Epithelial cell of proximal tubule (primary cell): ENCODE measurements at regions not wholly inside any gene's neighbourhood (a gene's known extent, or its start where the extent isn't known, plus 50 kb on each side); places are given as distances from the start of the nearest gene placed in this dataset.
"Not testable (repeated sequence)": the region's sequence is repeated elsewhere in the genome, so short reads cannot be mapped to it uniquely, and the experiment has no call there.

Source experiments
- DNase-seq: peaks from one replicate; pipeline ENCODE4 v3.0.0-alpha.2; 2011; ENCODE audit warnings: low read depth
- H3K4me3 ChIP-seq: 2 replicates; pipeline ENCODE4 v1.5.1; 2011; ENCODE audit warnings: low read depth, mild to moderate bottlenecking, low read length
- TF ChIP-seq, protein P1 (sequence below): conservative IDR thresholded peaks from 2 replicates; pipeline ENCODE4 v1.5.1; 2012; ENCODE audit warnings: low read depth, mild to moderate bottlenecking, low read length

DNA sequence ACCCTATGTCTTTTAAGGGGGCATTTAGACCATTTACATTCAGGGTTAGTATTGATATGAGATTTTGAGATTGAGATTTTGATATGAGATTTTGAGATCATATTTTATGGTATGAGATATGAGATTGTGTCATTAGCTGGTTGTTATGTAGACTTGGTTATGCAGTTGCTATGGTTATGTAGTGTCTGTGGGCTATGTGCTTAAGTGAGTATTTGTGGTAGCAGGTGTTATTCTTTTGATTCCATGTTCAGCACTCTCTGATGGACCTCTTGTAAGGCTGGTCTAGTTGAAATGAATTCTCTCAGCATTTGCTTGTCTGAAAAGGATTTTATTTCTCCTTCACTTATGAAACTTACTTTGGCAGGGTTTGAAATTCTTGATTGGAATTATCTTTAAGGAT is 225.4 kb downstream of the SATB1 start:
- DNase-seq = no peak
- H3K4me3 ChIP-seq = no peak overlapping the region
- TF ChIP-seq, protein P1, sequence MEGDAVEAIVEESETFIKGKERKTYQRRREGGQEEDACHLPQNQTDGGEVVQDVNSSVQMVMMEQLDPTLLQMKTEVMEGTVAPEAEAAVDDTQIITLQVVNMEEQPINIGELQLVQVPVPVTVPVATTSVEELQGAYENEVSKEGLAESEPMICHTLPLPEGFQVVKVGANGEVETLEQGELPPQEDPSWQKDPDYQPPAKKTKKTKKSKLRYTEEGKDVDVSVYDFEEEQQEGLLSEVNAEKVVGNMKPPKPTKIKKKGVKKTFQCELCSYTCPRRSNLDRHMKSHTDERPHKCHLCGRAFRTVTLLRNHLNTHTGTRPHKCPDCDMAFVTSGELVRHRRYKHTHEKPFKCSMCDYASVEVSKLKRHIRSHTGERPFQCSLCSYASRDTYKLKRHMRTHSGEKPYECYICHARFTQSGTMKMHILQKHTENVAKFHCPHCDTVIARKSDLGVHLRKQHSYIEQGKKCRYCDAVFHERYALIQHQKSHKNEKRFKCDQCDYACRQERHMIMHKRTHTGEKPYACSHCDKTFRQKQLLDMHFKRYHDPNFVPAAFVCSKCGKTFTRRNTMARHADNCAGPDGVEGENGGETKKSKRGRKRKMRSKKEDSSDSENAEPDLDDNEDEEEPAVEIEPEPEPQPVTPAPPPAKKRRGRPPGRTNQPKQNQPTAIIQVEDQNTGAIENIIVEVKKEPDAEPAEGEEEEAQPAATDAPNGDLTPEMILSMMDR = no peak

GRCh38 chr3:18195836-18196235 is 229.3 kb downstream of the SATB1 start:
- TF ChIP-seq, protein P1 = no peak
- no peak for DNase-seq
- H3K4me3 ChIP-seq = no peak overlapping the region

DNA sequence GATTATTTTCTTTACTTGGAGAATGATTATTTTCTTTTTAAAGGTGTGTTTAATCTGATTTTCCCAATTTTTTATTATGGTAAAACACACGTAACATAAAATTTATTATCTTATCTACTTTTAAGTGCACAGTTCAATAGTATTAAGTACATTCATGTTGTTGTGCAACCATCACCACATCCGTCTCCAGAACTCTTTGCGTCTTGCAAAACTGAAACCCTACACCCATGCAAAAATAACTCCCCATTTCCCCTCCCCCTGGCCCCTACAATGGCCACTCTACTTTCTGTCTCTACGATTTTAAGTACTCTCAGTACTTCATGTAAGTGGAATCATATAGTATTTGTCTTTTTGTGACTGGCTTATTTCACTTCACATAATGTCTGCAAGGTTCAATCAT is 230.7 kb downstream of the SATB1 start:
- TF ChIP-seq, protein P1 = no peak
- H3K4me3 ChIP-seq = no peak overlapping the region
- no peak for DNase-seq

DNA sequence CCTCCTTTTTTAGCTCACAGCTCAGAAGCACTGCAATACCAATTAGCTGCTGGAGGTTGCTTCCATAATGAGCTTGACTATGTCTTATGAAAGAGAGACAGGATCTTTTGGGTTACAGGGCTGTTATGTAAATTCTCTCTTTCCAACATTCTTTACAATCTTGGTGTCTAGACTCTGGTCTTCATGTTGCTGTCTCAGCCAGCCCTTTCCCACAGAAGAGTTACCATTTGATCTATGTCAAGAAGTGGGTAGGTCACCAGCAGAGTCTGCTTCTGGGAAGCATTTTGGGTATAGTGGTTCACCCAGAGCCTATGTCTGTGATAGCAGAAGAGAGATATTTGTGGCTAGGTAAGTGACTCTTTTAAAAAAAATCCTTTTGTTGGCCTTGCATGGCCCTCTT is 234.5 kb downstream of the SATB1 start:
- no peak for DNase-seq
- no peak overlapping the region for H3K4me3 ChIP-seq
- TF ChIP-seq, protein P1 = no peak

DNA sequence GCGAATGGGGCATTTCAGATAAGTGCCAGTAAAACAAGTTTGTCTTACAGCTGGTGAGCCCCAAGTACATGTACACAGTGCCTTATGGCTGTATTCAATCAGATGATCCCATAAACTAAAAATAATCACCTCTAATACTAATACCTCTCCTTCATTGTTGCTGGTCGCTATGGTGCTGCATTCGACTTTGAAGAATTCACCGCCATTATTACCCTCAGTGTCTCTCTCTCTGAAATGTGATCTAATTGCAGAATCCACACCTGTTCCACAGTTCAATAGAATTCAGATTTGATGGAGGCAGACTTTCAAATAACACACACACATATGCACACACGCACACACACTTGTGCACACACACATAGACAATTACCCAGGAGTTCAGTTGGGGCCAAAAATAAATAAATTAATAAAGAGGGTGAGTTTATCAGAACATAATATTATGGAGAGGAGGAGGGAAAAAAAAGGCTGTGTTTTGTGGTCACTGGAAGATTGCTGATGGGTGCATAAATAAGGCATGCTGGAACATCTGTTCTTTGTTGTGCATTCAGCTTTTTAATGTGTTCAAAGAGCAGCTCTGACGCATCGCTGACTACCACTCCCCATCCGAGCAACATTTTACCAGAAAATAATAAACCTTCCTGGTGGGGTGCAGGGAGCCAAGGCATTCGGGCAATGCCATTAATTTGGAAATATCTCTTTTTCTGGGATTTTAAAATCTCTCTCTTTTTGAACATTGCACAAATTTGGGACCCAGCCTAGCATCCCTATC is 235.7 kb downstream of the SATB1 start:
- TF ChIP-seq, protein P1 = no peak
- DNase-seq = no peak

DNA sequence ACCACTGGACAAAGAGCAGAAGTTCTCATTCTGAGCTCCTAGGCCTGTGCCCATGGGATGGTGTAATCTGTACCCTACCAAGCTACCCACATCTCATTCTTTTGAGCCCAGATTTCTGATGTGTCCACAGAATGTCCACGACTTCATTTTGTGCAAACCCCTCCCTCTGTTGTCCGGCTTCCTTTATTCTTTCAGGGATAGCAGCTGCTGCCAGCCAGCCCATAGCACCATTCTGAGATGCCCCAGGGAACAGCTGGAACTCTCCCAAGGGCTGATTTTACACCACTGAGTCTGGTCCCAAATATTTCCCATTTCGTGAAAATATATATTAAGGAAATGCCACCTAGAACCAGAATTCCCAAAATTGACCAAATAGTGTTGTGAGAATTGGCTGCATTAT is 236.6 kb downstream of the SATB1 start:
- TF ChIP-seq, protein P1 = no peak
- no peak overlapping the region for H3K4me3 ChIP-seq
- no peak for DNase-seq

More for the DNA sequence above, 235.7 kb downstream of the SATB1 start:
- no peak overlapping the region for H3K4me3 ChIP-seq

- TF ChIP-seq, protein P1 = no peak
- no peak overlapping the region for H3K4me3 ChIP-seq
- DNase-seq = no peak
These were observed 239.5 kb downstream of the SATB1 start for GRCh38 chr3:18185624-18186023.

- not testable (repeated sequence) for DNase-seq, H3K4me3 ChIP-seq
These were observed 242.2 kb downstream of the SATB1 start for GRCh38 chr3:18182923-18183322.
